Liver (tissue), 8 donors: ENCODE measurements at regions not wholly inside any gene's neighbourhood (a gene's known extent, or its start where the extent isn't known, plus 50 kb on each side); places are given as distances from the start of the nearest gene placed in this dataset.

Experiments
- DNase-seq: peaks from one replicate; pipeline ENCODE4 v3.0.0-alpha.2; 2017; ENCODE audit warnings: low spot score
- H3K27ac ChIP-seq, 2 donors: one replicate each; pipeline ENCODE4 v1.7.0; 2013; ENCODE audit warnings: inconsistent platforms in 2 of 2, low read length in 2 of 2, control low read depth in 1 of 2, low read depth in 1 of 2, mild to moderate bottlenecking in 1 of 2
- H3K27me3 ChIP-seq, 4 donors: one replicate each; pipeline versions ENCODE4 v1.6.1 to v1.7.0; 2013; ENCODE audit warnings: low read length in 3 of 4, inconsistent platforms in 1 of 4, mild to moderate bottlenecking in 1 of 4, moderate library complexity in 1 of 4; ENCODE audit not compliant: control insufficient read depth in 4 of 4, insufficient read depth in 4 of 4
- H3K36me3 ChIP-seq, 4 donors: one replicate each; pipeline versions ENCODE4 v1.6.1 to v1.7.0; 2013; ENCODE audit warnings: low read length in 3 of 4, mild to moderate bottlenecking in 3 of 4, low read depth in 1 of 4, moderate library complexity in 1 of 4; ENCODE audit not compliant: control insufficient read depth in 4 of 4, insufficient read depth in 3 of 4
- H3K4me1 ChIP-seq, 4 donors: one replicate each; pipeline versions ENCODE4 v1.6.1 to v1.7.0; 2013; ENCODE audit warnings: low read length in 3 of 4, mild to moderate bottlenecking in 3 of 4, moderate library complexity in 1 of 4; ENCODE audit not compliant: control insufficient read depth in 4 of 4, insufficient read depth in 4 of 4
- H3K4me3 ChIP-seq, 3 donors: one replicate each; pipeline versions ENCODE4 v1.6.1 to v1.7.0; 2013; ENCODE audit warnings: low read length in 3 of 3, control low read depth in 1 of 3, low read depth in 1 of 3, mild to moderate bottlenecking in 1 of 3
- H3K9ac ChIP-seq, 2 donors: one replicate each; pipeline ENCODE4 v1.7.0; 2013; ENCODE audit warnings: low read length in 2 of 2, mild to moderate bottlenecking in 2 of 2, moderate library complexity in 2 of 2, control low read depth in 1 of 2, low read depth in 1 of 2
- H3K9me3 ChIP-seq, 4 donors: one replicate each; pipeline versions ENCODE4 v1.6.1 to v1.7.0; 2013; ENCODE audit warnings: low read length in 3 of 4; ENCODE audit not compliant: control insufficient read depth in 4 of 4
- EGR1 ChIP-seq, 2 donors: IDR thresholded peaks; 2 replicates each; pipeline ENCODE4 v1.6.1; 2016 to 2018; ENCODE audit warnings: antibody characterized with exemption in 2 of 2, low read depth in 2 of 2
- FOXA2 ChIP-seq: IDR thresholded peaks from 2 replicates; pipeline ENCODE4 v1.6.1; 2016; ENCODE audit warnings: antibody characterized with exemption
- GABPA ChIP-seq, 2 donors: IDR thresholded peaks in 1 of 2; conservative IDR thresholded peaks in 1 of 2; 2 replicates each; pipeline ENCODE4 v1.6.1; 2016; ENCODE audit warnings: antibody characterized with exemption in 2 of 2, mild to moderate bottlenecking in 1 of 2, moderate library complexity in 1 of 2
- HNF4A ChIP-seq, 2 donors: conservative IDR thresholded peaks; 2 replicates each; pipeline ENCODE4 v1.6.1; 2016; ENCODE audit warnings: antibody characterized with exemption in 2 of 2, mild to moderate bottlenecking in 2 of 2
- HNF4G ChIP-seq: IDR thresholded peaks from 2 replicates; pipeline ENCODE4 v1.6.1; 2016; ENCODE audit warnings: antibody characterized with exemption
- JUND ChIP-seq, 2 donors: IDR thresholded peaks; 2 replicates each; pipeline ENCODE4 v1.6.1; 2016; ENCODE audit warnings: antibody characterized with exemption in 2 of 2
- RAD21 ChIP-seq, 2 donors: IDR thresholded peaks; 2 replicates each; pipeline ENCODE4 v1.6.1; 2016; ENCODE audit warnings: antibody characterized with exemption in 2 of 2, mild to moderate bottlenecking in 2 of 2
- RXRA ChIP-seq, 2 donors: IDR thresholded peaks; 2 replicates each; pipeline ENCODE4 v1.6.1; 2017 to 2018; ENCODE audit warnings: antibody characterized with exemption in 2 of 2, mild to moderate bottlenecking in 1 of 2
- SP1 ChIP-seq: IDR thresholded peaks from 2 replicates; pipeline ENCODE4 v1.6.1; 2018; ENCODE audit warnings: antibody characterized with exemption, mild to moderate bottlenecking
- TAF1 ChIP-seq: conservative IDR thresholded peaks from 2 replicates; pipeline ENCODE4 v1.6.1; 2016; ENCODE audit warnings: antibody characterized with exemption, mild to moderate bottlenecking
- YY1 ChIP-seq: IDR thresholded peaks from 2 replicates; pipeline ENCODE4 v1.6.1; 2016; ENCODE audit warnings: antibody characterized with exemption, mild to moderate bottlenecking
- WGBS: extraction: QIAGEN DNeasy Blood & Tissue Kit; methylation state at CpG from one replicate; pipeline ENCODE4 v1.1.7; 2013; 5-methylcytosine and 5-hydroxymethylcytosine counted together
- TF ChIP-seq, protein P1 (sequence below): IDR thresholded peaks from 2 replicates; pipeline ENCODE4 v1.6.1; 2016; ENCODE audit warnings: antibody characterized with exemption
- TF ChIP-seq, protein P2 (sequence below): IDR thresholded peaks from 2 replicates; pipeline ENCODE4 v1.6.1; 2016; ENCODE audit warnings: antibody characterized with exemption
- TF ChIP-seq, protein P3 (sequence below): fragments of 150-350 bp; IDR thresholded peaks from 2 replicates; pipeline ENCODE4 v1.5.1; 2017; ENCODE audit warnings: improper control_type of control experiment, low read depth, low read length; ENCODE audit not compliant: missing input control
- TF ChIP-seq, protein P4 (sequence below): IDR thresholded peaks from 2 replicates; pipeline ENCODE4 v1.6.1; 2016; ENCODE audit warnings: antibody characterized with exemption
- TF ChIP-seq, protein P5 (sequence below): IDR thresholded peaks from 2 replicates; pipeline ENCODE4 v1.6.1; 2016; ENCODE audit warnings: antibody characterized with exemption, mild to moderate bottlenecking
- donor health status: healthy.
- donor health status: healthy.
- donor health status: healthy.
- donor health status: healthy.
- donor health status: healthy.

DNA sequence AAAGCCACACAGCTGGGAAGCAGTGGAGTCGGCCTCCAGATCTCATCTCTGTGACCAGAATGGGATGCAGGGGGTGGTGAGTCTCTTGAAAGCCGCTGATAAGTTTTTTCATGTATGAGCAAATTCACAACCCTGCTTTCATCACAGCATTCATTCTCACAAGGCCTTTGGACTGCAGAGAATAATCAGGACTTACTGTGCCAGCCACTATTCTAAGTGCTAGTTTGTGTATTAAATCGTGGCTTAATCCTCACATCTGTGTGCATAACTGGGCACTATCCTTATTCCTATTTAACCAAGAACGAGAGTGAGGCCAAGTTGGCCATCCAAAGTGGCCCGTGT lies 64.2 kb upstream of the POLG start:
- no peak for TF ChIP-seq FOXA2
- TF ChIP-seq, protein P1, sequence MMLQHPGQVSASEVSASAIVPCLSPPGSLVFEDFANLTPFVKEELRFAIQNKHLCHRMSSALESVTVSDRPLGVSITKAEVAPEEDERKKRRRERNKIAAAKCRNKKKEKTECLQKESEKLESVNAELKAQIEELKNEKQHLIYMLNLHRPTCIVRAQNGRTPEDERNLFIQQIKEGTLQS = no peak
- no peak for TF ChIP-seq EGR1 (IDR thresholded peaks at IDR 0.05; ENCODE audit: low read depth in 2 of 2)
- TF ChIP-seq, protein P2, sequence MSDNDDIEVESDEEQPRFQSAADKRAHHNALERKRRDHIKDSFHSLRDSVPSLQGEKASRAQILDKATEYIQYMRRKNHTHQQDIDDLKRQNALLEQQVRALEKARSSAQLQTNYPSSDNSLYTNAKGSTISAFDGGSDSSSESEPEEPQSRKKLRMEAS = no peak
- TF ChIP-seq GABPA (IDR thresholded peaks at IDR 0.05 in 1 of 2, conservative IDR thresholded peaks at IDR 0.05 in 1 of 2) = no peak
- TF ChIP-seq HNF4G = no peak
- TF ChIP-seq, protein P3, sequence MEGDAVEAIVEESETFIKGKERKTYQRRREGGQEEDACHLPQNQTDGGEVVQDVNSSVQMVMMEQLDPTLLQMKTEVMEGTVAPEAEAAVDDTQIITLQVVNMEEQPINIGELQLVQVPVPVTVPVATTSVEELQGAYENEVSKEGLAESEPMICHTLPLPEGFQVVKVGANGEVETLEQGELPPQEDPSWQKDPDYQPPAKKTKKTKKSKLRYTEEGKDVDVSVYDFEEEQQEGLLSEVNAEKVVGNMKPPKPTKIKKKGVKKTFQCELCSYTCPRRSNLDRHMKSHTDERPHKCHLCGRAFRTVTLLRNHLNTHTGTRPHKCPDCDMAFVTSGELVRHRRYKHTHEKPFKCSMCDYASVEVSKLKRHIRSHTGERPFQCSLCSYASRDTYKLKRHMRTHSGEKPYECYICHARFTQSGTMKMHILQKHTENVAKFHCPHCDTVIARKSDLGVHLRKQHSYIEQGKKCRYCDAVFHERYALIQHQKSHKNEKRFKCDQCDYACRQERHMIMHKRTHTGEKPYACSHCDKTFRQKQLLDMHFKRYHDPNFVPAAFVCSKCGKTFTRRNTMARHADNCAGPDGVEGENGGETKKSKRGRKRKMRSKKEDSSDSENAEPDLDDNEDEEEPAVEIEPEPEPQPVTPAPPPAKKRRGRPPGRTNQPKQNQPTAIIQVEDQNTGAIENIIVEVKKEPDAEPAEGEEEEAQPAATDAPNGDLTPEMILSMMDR = no peak
- TF ChIP-seq TAF1 = no peak
- TF ChIP-seq, protein P4, sequence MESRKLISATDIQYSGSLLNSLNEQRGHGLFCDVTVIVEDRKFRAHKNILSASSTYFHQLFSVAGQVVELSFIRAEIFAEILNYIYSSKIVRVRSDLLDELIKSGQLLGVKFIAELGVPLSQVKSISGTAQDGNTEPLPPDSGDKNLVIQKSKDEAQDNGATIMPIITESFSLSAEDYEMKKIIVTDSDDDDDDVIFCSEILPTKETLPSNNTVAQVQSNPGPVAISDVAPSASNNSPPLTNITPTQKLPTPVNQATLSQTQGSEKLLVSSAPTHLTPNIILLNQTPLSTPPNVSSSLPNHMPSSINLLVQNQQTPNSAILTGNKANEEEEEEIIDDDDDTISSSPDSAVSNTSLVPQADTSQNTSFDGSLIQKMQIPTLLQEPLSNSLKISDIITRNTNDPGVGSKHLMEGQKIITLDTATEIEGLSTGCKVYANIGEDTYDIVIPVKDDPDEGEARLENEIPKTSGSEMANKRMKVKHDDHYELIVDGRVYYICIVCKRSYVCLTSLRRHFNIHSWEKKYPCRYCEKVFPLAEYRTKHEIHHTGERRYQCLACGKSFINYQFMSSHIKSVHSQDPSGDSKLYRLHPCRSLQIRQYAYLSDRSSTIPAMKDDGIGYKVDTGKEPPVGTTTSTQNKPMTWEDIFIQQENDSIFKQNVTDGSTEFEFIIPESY = no peak
- TF ChIP-seq, protein P5, sequence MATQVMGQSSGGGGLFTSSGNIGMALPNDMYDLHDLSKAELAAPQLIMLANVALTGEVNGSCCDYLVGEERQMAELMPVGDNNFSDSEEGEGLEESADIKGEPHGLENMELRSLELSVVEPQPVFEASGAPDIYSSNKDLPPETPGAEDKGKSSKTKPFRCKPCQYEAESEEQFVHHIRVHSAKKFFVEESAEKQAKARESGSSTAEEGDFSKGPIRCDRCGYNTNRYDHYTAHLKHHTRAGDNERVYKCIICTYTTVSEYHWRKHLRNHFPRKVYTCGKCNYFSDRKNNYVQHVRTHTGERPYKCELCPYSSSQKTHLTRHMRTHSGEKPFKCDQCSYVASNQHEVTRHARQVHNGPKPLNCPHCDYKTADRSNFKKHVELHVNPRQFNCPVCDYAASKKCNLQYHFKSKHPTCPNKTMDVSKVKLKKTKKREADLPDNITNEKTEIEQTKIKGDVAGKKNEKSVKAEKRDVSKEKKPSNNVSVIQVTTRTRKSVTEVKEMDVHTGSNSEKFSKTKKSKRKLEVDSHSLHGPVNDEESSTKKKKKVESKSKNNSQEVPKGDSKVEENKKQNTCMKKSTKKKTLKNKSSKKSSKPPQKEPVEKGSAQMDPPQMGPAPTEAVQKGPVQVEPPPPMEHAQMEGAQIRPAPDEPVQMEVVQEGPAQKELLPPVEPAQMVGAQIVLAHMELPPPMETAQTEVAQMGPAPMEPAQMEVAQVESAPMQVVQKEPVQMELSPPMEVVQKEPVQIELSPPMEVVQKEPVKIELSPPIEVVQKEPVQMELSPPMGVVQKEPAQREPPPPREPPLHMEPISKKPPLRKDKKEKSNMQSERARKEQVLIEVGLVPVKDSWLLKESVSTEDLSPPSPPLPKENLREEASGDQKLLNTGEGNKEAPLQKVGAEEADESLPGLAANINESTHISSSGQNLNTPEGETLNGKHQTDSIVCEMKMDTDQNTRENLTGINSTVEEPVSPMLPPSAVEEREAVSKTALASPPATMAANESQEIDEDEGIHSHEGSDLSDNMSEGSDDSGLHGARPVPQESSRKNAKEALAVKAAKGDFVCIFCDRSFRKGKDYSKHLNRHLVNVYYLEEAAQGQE = no peak
- TF ChIP-seq HNF4A (conservative IDR thresholded peaks at IDR 0.05) = no peak
- no peak for TF ChIP-seq SP1
- TF ChIP-seq JUND (IDR thresholded peaks at IDR 0.05) = no peak
- no peak for TF ChIP-seq RXRA (IDR thresholded peaks at IDR 0.05)
- TF ChIP-seq YY1 = no peak
- no peak for TF ChIP-seq RAD21 (IDR thresholded peaks at IDR 0.05)
- no peak overlapping the region for H3K27ac ChIP-seq
- peaks cover 4 to 26% (median 8%) of the 10 kb centered on the region in 4 donors for H3K27me3 ChIP-seq
- no peaks in the 10 kb centered on the region for H3K36me3 ChIP-seq
- peaks cover 0 to 7% (median 3%) of the 10 kb centered on the region in 4 donors for H3K4me1 ChIP-seq
- WGBS = 35% methylated on average over 5 of the region's 5 CpGs
- no peaks in the 10 kb centered on the region for H3K9me3 ChIP-seq
- no peak overlapping the region for H3K4me3 ChIP-seq
- no peak for DNase-seq
- H3K9ac ChIP-seq = no peak overlapping the region

DNA sequence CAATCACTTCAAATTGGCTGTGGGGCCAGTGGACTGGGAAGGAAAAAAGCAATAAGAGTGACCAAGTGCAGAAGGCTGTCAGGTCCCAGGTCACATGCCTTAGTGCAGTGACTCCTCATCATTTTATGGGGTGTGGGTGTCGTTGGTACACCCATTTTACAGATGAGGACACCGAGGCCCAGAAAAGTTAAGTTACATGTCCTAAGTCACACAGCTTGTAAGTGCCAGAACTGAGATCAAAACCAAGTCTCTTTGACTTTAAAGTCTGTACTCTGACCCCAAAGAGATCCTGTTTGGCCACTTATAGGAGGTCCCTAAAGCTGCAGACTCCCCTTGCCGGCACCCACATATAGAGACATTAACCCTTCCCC lies 63.0 kb upstream of the POLG start:
- Histone ChIP-seq H3K4me3 (no peak overlapping the region), H3K36me3 (no peaks in the 10 kb centered on the region), H3K9me3 (no peaks in the 10 kb centered on the region), H3K9ac (no peak overlapping the region), H3K27me3 (peaks cover 3 to 22% (median 7%) of the 10 kb centered on the region in 4 donors), H3K4me1 (peaks cover 0 to 7% (median 3%) of the 10 kb centered on the region in 4 donors), H3K27ac (no peak overlapping the region)
- 40% methylated on average over 3 of the region's 3 CpGs for WGBS
- no peak for DNase-seq
- TF ChIP-seq, protein P5 = no peak
- TF ChIP-seq, protein P4 = no peak
- TF ChIP-seq, protein P2 = no peak
- TF ChIP-seq, protein P3 = no peak
- no peak for TF ChIP-seq YY1
- TF ChIP-seq HNF4A (conservative IDR thresholded peaks at IDR 0.05) = no peak
